DND-41 (cell line): ENCODE measurements at regions not wholly inside any gene's neighbourhood (a gene's known extent, or its start where the extent isn't known, plus 50 kb on each side); places are given as distances from the start of the nearest gene placed in this dataset.

Source experiments
- EZH2 ChIP-seq: IDR thresholded peaks from 3 replicates; pipeline ENCODE4 v1.6.1; 2012; ENCODE audit warnings: borderline replicate concordance, low read depth, mild to moderate bottlenecking, moderate library complexity, low read length, inconsistent platforms; ENCODE audit not compliant: severe bottlenecking
- TF ChIP-seq, protein P1 (sequence below): IDR thresholded peaks from 2 replicates; pipeline ENCODE4 v1.5.1; 2012; ENCODE audit warnings: borderline replicate concordance, low read length, moderate library complexity, mild to moderate bottlenecking; ENCODE audit not compliant: poor library complexity, severe bottlenecking; ENCODE audit errors: extremely low read depth

DNA sequence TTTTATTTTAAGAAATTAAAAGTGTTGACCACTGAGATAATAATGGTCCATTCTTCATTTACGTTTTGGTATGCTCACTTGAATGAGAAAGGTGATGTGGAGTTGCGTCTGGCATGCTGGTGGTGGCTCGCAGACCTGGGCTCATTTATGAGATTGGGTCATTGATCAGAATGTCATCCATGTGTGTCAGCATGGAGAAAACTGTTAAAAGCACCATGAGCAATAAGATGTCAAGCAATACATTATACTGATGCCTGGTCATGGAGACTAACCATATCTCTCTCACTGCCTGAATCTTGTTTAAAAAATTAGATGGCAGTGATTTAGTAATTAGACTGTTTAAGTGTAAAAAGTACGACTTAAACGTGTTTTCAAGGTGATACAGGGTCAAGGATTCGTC, 503.4 kb upstream of the SEMA6D start:
- TF ChIP-seq EZH2 = no peak
- TF ChIP-seq, protein P1, sequence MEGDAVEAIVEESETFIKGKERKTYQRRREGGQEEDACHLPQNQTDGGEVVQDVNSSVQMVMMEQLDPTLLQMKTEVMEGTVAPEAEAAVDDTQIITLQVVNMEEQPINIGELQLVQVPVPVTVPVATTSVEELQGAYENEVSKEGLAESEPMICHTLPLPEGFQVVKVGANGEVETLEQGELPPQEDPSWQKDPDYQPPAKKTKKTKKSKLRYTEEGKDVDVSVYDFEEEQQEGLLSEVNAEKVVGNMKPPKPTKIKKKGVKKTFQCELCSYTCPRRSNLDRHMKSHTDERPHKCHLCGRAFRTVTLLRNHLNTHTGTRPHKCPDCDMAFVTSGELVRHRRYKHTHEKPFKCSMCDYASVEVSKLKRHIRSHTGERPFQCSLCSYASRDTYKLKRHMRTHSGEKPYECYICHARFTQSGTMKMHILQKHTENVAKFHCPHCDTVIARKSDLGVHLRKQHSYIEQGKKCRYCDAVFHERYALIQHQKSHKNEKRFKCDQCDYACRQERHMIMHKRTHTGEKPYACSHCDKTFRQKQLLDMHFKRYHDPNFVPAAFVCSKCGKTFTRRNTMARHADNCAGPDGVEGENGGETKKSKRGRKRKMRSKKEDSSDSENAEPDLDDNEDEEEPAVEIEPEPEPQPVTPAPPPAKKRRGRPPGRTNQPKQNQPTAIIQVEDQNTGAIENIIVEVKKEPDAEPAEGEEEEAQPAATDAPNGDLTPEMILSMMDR = no peak
